ENCODE measurements at regions not wholly inside any gene's neighbourhood (a gene's known extent, or its start where the extent isn't known, plus 50 kb on each side); places are given as distances from the start of the nearest gene placed in this dataset.

GRCh38 chr6:27106382-27106781 is 141.1 kb upstream of the PRSS16 start:
- TF ChIP-seq EP300 (IDR thresholded peaks at IDR 0.05) (no peak), POLR2A (IDR thresholded peaks at IDR 0.05) (no peak), CTCF (IDR thresholded peaks at IDR 0.05) (no peak)

Measured in tibial nerve (tissue), 4 donors.